Endothelial cell of umbilical vein (primary cell): ENCODE measurements at regions not wholly inside any gene's neighbourhood (a gene's known extent, or its start where the extent isn't known, plus 50 kb on each side); places are given as distances from the start of the nearest gene placed in this dataset.

Experiments used
- BruUV-seq: library from RNA; stranded (reverse); fragments of 400-500 nt; replicated peaks from 2 replicates; lab custom pipeline; 2021; lab: Mats Ljungman, UMichigan
- CTCF ChIA-PET: fragments of 300-600, 350-600 bp; sonication (Branson Sonifier 250); formaldehyde crosslinking; loops from one replicate; lab custom pipeline; 2021; ENCODE audit warnings: antibody characterized with exemption, inconsistent platforms; lab: Charles Lee
- POLR2A ChIA-PET: fragments of 300-600, 350-600 bp; sonication (Branson Sonifier 250); formaldehyde crosslinking; loops from one replicate; lab custom pipeline; 2021; ENCODE audit warnings: antibody characterized with exemption, inconsistent platforms; lab: Charles Lee
- DNase-seq: peaks from one replicate; pipeline ENCODE4 v3.0.0-alpha.2; 2011; ENCODE audit warnings: low read depth, low spot score
- FAIRE-seq: peaks from 2 replicates; lab custom pipeline; 2011; peaks lifted over from hg19 to GRCh38; lab: Jason Lieb, UNC
- H2AFZ ChIP-seq: 2 replicates; pipeline ENCODE4 v1.6.0; 2012; ENCODE audit warnings: low read depth, low read length, control low read depth, inconsistent platforms
- H3K27ac ChIP-seq: 2 replicates; pipeline ENCODE4 v1.5.1; 2011; ENCODE audit warnings: low read depth, mild to moderate bottlenecking, control low read depth, low read length, moderate library complexity; ENCODE audit not compliant: insufficient read depth
- H3K27me3 ChIP-seq, 2 experiments: 2 replicates each; pipeline versions ENCODE4 v1.6.0 to v1.6.1; 2011; ENCODE audit warnings: low read length in 2 of 2, mixed read lengths in 1 of 2; ENCODE audit not compliant: control insufficient read depth in 2 of 2, insufficient read depth in 2 of 2
- H3K36me3 ChIP-seq, 2 experiments: 2 replicates in 1 of 2; 3 replicates in 1 of 2; pipeline ENCODE4 v1.5.1; 2011; ENCODE audit warnings: low read length in 2 of 2, mild to moderate bottlenecking in 1 of 2, moderate library complexity in 1 of 2; ENCODE audit not compliant: control insufficient read depth in 2 of 2, insufficient read depth in 2 of 2; ENCODE audit errors: extremely low read depth in 1 of 2
- H3K4me1 ChIP-seq: 3 replicates; pipeline ENCODE4 v1.5.1; 2011; ENCODE audit warnings: mild to moderate bottlenecking, low read length; ENCODE audit not compliant: control insufficient read depth, insufficient read depth; ENCODE audit errors: extremely low read depth
- H3K4me2 ChIP-seq: 2 replicates; pipeline ENCODE4 v1.6.1; 2011; ENCODE audit warnings: low read length, control low read depth, mixed read lengths; ENCODE audit not compliant: insufficient read depth
- H3K4me3 ChIP-seq, 3 experiments: fragments of 200-600 bp in 1 of 3; sonication (generic), shearing (Covaris generic) in 1 of 3; replicated peaks in 1 of 3; 2 replicates each; pipeline ENCODE4 v1.5.1; 2011 to 2016; ENCODE audit warnings: control low read depth in 3 of 3, low read length in 3 of 3, mild to moderate bottlenecking in 2 of 3, inconsistent platforms in 1 of 3, low read depth in 1 of 3, moderate library complexity in 1 of 3; ENCODE audit not compliant: insufficient read depth in 1 of 3
- H3K79me2 ChIP-seq: 2 replicates; pipeline ENCODE4 v1.6.0; 2012; ENCODE audit warnings: low read length, inconsistent platforms; ENCODE audit not compliant: control insufficient read depth, insufficient read depth
- H3K9ac ChIP-seq: replicated peaks from 2 replicates; pipeline ENCODE3; 2011; ENCODE audit warnings: low read length, control low read depth; ENCODE audit not compliant: insufficient read depth; ENCODE audit errors: extremely low read depth
- H3K9me1 ChIP-seq: replicated peaks from 3 replicates; pipeline ENCODE4 v1.6.0; 2011; ENCODE audit warnings: mild to moderate bottlenecking, low read length; ENCODE audit not compliant: control insufficient read depth, insufficient read depth; ENCODE audit errors: extremely low read depth
- H3K9me3 ChIP-seq: replicated peaks from 2 replicates; pipeline ENCODE4 v1.5.1; 2012; ENCODE audit warnings: low read length, inconsistent platforms; ENCODE audit not compliant: control insufficient read depth, insufficient read depth
- H4K20me1 ChIP-seq: replicated peaks from 2 replicates; pipeline ENCODE3; 2011; ENCODE audit warnings: mild to moderate bottlenecking, low read length; ENCODE audit not compliant: control insufficient read depth, insufficient read depth; ENCODE audit errors: extremely low read depth
- CTCF ChIP-seq, 2 donors: IDR thresholded peaks; 1 replicate in 1 of 2; 2 replicates in 1 of 2; pipeline ENCODE4 v1.5.1; 2011; ENCODE audit warnings: low read length in 2 of 2, mild to moderate bottlenecking in 2 of 2, moderate library complexity in 2 of 2, control low read depth in 1 of 2, inconsistent platforms in 1 of 2, low read depth in 1 of 2; ENCODE audit not compliant: insufficient read depth in 1 of 2; ENCODE audit errors: extremely low read depth in 1 of 2
- EZH2 ChIP-seq: IDR thresholded peaks from 2 replicates; pipeline ENCODE4 v1.6.1; 2012; ENCODE audit warnings: borderline replicate concordance, low read depth, mild to moderate bottlenecking, moderate library complexity, low read length, inconsistent platforms; ENCODE audit not compliant: severe bottlenecking
- FOS ChIP-seq: IDR thresholded peaks from 2 replicates; pipeline ENCODE4 v1.6.1; 2011; ENCODE audit warnings: mild to moderate bottlenecking, low read length, moderate library complexity, borderline replicate concordance; ENCODE audit not compliant: insufficient read depth
- GATA2 ChIP-seq: IDR thresholded peaks from 2 replicates; pipeline ENCODE4 v1.7.0; 2011; ENCODE audit warnings: low read depth, mild to moderate bottlenecking, moderate library complexity, mixed read lengths, low read length; ENCODE audit not compliant: insufficient read length, insufficient read depth
- JUN ChIP-seq: IDR thresholded peaks from 2 replicates; pipeline ENCODE4 v1.6.1; 2011; ENCODE audit warnings: borderline replicate concordance, low read depth; ENCODE audit not compliant: insufficient read length, insufficient read depth
- MAX ChIP-seq: IDR thresholded peaks from 2 replicates; pipeline ENCODE4 v1.6.1; 2011; ENCODE audit not compliant: insufficient read depth, insufficient read length
- MYC ChIP-seq: IDR thresholded peaks from one replicate; pipeline ENCODE4 v1.6.1; 2011; ENCODE audit warnings: mild to moderate bottlenecking, low read depth, low read length
- POLR2A ChIP-seq: IDR thresholded peaks from 2 replicates; pipeline ENCODE4 v1.6.1; 2012; ENCODE audit warnings: low read depth, mild to moderate bottlenecking, control low read depth, low read length
- POLR2AphosphoS5 ChIP-seq: IDR thresholded peaks from 2 replicates; pipeline ENCODE4 v1.6.1; 2012; ENCODE audit warnings: low read depth, mild to moderate bottlenecking, control low read depth, low read length, moderate library complexity; ENCODE audit not compliant: insufficient read depth
- dilution Hi-C: fragments of 300-500 bp; cut with MboI; formaldehyde crosslinking; loops from one replicate; pipeline ENCODE4 v1.15.0; 2019; ENCODE audit warnings: low sequenced_read_pairs; ENCODE audit not compliant: extremely low pct_ligation_motif_present
- intact Hi-C: fragments of 100-400 bp; cut with micrococcal nuclease; formaldehyde crosslinking; loops from one replicate; pipeline ENCODE4 v1.10.0; 2022

GRCh38 chr1:68370101-68370915 lies 79.4 kb downstream of the RPE65 start:
- dilution Hi-C loops = no loop called here
- Histone ChIP-seq H3K79me2 (no peaks in the 10 kb centered on the region), H3K4me2 (no peak overlapping the region), H3K9me3 (no peaks in the 10 kb centered on the region), H3K9ac (no peak overlapping the region), H3K4me1 (no peaks in the 10 kb centered on the region), H3K9me1 (no peaks in the 10 kb centered on the region), H4K20me1 (no peaks in the 10 kb centered on the region), H3K4me3 (no peak overlapping the region), H3K27ac (no peak overlapping the region), H3K36me3 (no peaks in the 10 kb centered on the region), H2AFZ (no peak overlapping the region), H3K27me3 (no peaks in the 10 kb centered on the region)
- ChIA-PET POLR2A (no interaction called here), CTCF (interaction anchor here (0.7 to 1.7 kb wide), 3 partner anchors 19 to 250 kb away, joined by 3 to 5 read pairs (median 4); no protein-coding TSS in a partner anchor)
- DNase-seq (no peak), FAIRE-seq (no peak)
- TF ChIP-seq MYC (no peak), JUN (no peak), POLR2A (no peak), GATA2 (no peak), POLR2AphosphoS5 (no peak), CTCF (IDR thresholded peaks at IDR 0.05; ENCODE audit: extremely low read depth in 1 of 2, insufficient read depth in 1 of 2, low read depth in 1 of 2, low read length in 2 of 2) (no peak), EZH2 (no peak), FOS (no peak), MAX (no peak)
- intact Hi-C loops = no loop called here
- no TSS peak for BruUV-seq
